SK-MEL-5 (cell line): ENCODE measurements at regions not wholly inside any gene's neighbourhood (a gene's known extent, or its start where the extent isn't known, plus 50 kb on each side); places are given as distances from the start of the nearest gene placed in this dataset.

Source experiments
- DNase-seq: peaks from one replicate; pipeline ENCODE4 v3.0.0-alpha.2; 2016; ENCODE audit warnings: low read depth, low spot score
- in situ Hi-C: cut with HindIII; loops from 2 replicates; pipeline ENCODE4 v1.10.0; 2016; ENCODE audit warnings: low sequenced_read_pairs, high pct_unique_total_duplicates, low pct_unique_long_range_greater_than_20kb

DNA sequence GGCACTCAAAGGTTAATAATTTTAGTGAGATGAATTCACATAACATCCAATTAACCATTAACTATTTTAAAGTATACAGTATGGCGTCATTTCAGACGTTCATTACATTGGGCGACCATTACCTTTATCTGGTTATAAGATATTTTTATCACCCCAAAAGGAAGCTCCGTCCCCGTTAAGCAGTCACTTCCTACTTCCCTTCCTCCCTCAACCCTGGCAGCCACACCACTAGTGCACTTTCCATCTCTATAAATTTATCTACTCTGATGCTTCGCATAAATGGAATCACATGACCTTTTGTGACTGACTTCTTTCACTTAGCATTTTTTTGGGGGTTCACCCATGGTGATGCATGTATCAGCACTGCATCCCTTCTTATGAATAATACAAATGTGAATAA, 168.3 kb upstream of the PUM3 start:
- DNase-seq, result no peak
- in situ Hi-C loops, result no loop called here

DNA sequence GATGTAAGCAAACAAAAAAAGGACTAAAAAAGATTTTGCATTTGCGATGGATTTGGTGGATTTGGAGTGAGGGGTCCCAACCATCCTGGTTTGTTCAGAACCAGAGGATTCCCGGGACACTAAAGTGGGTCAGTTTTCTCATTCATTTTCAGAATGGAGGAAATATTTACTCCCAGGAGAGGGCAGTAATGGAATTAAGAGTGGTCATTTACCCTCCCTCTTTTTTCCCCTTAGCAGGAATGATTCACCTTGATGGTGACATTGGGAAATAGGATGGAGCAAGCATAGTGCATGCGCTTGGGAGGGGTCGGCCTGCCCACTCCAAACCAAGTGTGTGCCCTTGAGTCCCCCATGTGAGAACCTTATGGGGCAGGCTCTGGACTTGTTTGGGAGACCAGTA, 164.2 kb upstream of the PUM3 start:
- in situ Hi-C loops, result no loop called here
- DNase-seq, result no peak

DNA sequence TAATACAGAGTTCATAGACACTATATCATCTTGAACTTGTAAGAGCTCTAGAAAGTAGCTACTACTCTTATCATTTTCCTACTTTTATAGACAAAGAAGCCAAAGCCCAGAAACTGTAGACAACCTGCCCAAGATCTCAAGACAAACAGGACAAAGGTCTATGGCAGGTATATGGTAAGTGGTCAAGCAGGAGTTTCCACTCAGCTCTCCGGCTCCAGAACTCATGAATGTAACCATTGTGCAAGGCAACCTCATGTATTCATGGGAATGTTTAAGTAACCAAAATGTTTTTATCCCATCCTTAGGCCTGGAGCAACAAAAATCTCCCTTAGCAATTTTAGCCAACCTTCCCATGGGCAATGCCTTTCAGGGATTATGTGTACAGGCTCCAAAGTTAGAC, 163.4 kb upstream of the PUM3 start:
- no peak for DNase-seq
- in situ Hi-C loops, result no loop called here

DNA sequence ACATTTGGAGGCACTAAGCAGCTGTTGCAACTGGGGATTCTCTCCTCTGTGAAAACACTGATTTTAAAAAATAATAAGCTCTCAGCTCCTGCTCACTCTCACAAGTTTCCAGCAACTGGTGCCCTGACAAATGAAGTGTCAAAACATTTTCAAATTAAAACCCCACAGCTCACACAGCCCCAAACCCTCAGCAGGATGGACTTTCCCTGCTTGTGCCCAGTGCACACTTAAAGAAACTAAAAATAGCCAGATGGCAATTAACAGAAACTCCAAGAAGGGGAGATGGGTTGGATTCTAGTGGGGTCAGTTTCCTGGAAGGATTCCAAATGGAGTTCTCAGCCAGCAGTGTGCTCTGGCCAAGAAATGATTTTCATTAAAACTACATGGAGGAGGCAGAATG, 163.0 kb upstream of the PUM3 start:
- in situ Hi-C loops, result no loop called here
- DNase-seq, result no peak

DNA sequence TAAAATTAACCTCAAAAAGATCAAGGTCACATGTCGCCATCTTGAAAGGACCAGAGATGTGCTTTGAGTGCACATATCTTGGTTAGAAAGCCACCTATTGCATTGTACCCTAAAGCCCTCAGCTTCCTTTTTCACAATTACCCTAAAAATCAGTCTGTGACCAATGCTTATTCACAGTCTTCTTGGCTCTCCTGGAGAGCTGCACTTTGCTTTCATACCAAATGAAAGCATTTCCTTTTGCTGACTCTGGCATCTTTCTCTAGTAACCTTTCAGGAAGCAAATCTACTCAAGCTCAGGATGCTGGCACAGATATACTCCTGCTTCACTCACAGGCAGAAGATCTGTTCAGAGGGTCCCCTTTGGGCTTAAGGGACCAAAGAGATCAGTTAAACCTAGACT, 160.7 kb upstream of the PUM3 start:
- in situ Hi-C loops, result no loop called here
- no peak for DNase-seq

DNA sequence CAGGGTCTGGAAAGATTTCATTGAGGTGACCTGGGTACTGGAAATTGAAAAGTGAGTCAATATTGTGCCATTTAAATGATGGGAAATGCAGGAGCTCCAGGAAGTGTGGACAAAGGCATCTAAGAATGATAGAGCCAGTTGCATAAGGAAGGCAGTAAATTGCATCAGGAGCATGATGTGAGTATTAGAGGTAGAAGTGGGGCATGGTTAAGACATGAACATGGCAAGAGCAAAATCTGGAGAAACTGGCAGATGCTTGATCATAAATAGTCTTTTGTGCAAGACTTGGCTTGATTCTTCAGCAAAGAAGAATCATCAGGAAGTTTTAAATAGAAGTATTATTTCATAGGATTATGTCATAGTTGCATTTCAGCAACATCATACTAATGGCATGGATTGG, 157.4 kb upstream of the PUM3 start:
- peak; percentile 6 for DNase-seq
- in situ Hi-C loops, result no loop called here

DNA sequence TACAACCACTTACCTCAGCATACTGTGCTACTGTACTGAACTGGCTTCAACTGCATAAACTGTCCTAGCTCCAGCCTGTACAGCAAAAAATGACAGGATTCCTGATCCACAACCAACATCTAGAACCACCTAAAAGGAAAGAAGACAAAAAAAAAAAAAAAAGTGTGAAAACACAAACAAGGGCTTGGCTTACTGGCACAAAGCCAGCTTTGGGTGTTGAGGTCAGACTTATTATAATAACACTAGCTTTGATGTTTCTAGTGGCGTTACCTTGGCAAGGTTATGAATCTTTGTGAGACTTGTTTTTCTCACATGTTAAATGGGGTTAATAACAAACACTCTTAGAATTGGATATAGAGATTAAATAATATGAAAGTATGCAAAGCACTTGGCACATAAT, 148.5 kb upstream of the PUM3 start:
- no peak for DNase-seq
- in situ Hi-C loops, result no loop called here

DNA sequence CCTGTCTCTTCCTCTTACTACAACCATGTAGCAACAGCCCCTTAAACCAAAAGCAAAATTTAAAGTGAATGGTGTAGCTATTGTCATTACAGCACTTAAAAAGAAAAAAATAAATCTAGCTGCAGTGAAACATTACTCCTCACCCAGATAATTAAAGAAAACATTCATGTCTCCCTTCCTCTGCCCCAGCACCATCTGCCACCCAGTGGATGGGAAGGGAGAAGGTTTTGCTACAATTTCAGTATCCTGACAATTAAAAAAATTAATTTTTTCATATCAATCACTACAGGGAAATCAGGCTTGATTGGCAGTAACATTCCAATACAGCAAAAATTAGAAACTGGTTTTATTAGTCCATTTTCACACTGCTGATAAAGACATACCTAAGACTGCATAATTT, 147.4 kb upstream of the PUM3 start:
- in situ Hi-C loops, result no loop called here
- DNase-seq, result peak; percentile 13

DNA sequence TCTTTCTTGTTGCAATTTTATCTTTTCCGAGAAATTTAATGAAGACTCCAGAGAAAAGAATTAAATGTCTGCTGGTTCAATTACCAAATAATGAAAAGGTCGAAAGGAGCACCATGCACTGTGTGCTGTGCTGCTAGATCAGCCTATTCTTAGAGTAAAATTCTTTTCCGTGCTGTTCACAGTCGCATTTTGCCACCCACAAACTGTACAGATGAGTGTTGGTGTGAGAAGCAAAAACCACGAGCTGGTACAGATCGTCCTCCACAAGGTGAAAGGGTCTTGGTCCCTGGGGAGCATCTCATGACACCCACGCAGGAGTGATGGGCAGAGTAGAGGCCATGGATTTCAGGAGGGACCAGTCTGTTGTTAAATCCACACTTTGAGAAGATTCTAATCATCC, 143.8 kb upstream of the PUM3 start:
- in situ Hi-C loops, result no loop called here
- no peak for DNase-seq

DNA sequence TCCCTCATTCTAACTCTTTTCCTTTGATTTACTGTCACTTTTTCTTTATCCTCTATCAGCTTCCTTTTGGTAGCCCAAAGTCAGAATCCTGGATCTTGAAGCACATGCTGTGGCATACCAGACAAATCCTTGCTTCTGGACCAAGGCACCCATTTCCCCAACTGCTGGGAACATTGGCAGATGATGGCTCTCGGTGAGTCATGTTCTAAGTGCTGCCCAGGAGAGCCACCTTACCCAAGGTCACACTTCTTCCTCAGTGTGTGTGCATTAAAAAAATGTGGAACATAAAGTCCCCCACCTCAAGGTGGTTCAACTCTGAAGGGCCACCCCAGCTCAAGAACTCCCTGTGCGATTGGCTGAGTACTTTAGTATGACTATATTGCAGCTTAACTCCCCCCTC, 141.4 kb upstream of the PUM3 start:
- in situ Hi-C loops, result no loop called here
- no peak for DNase-seq

DNA sequence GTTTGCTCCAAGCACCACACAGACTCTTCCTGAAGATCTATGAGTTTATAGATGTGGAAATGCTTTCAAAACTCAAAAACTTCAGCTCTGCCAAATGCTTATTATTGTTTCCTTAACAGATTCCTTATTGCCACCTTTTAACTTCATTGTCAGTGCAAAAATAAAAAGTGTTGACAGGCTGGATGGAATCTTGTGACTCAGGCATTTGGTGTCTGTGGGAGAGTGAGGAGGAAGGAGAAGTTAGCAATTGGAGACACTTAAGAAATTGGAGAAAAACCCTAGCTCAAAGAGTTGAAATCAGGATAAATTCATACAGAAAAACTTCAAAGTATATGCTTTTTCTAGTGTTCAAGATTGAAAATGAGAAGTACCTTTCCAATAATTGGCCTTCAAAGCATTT, 140.6 kb upstream of the PUM3 start:
- no peak for DNase-seq
- in situ Hi-C loops, result no loop called here

DNA sequence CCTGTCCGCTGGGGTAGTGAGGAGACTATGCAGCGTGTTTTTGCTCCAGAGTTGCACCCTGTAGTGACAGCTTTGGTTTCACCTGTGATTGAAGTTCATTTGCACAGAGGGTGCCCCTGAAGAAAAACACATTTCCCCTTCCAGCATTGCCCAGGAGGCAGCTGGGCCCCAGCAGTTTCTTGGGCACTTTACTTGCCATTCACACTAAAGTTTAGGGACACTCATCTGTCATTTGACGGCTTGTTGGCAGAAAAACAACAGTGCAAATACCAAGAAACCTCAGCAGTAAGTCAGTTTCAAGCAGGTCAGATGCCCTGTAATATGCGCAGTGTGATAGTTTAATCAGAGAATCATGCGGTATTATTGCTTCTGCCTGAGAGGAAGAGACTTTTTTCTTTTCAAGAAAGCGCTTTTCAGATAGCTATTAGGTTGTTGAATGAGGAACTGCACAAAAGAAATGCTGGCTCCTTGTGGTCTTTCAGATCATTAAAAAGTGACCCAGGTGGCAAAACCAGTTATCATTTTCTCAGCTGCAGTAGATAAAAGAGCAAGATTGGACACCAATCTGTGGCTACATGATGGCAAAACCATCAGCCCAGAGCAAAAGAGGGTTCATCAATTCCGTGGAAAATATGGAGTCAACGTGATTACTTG, 136.2 kb upstream of the PUM3 start:
- no peak for DNase-seq
- in situ Hi-C loops, result no loop called here

DNA sequence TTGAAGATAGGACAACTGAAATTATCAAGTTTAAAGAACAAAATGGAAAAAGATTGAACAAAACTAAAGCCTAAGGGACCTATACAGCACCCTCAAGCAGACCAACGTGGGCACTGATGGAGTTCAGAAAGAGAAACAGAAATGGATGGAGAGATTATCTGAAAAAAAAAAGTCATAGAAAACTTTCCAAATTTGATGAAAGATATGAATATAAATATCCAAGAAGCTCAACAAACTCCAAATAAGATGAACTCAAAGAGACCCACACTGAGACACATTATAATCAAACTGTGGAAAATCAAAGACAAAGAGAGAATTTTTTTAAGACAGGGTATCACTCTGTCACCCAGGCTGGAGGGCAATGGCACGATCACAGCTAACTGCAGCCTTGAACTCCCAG, 128.6 kb upstream of the PUM3 start:
- in situ Hi-C loops, result no loop called here
- DNase-seq, result no peak

DNA sequence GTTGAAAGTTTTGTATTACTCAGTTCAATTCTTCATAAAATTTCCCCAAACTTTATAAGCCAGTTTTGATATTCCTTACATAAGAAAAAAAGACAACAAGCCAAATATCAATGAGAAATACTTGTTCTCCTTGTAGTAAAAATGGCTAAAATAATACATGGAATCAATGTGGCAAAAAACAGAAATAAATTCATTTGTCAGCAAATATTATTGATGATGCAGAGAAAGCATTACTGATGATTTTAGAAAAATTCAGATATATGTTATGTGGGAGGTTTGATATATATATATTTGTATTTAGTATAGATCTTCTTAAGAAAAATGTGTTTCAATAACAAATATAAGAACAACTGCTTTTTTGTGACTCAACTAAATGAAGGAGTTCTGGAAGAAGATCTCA, 127.0 kb upstream of the PUM3 start:
- in situ Hi-C loops, result no loop called here

DNA sequence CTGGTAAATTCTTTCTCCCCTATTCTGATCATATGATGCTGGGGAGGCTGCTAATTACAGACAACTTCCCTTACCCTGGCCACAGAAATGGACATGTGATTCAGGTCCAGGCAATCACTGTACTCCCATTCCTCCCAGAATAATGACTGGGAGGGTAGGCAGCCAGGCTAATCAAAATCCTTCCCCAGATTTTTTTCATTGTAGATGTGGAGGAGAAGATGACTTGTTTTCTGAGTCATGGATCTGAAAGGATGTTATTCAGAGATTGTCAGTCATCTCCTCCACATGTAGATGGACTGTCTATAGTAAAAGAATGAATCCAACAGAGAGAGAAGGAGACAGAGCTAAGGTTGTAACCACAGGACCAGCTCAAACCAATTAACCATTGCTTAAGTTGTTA, 123.9 kb upstream of the PUM3 start:
- DNase-seq, result no peak
- in situ Hi-C loops, result no loop called here

More for the DNA sequence above, 127.0 kb upstream of the PUM3 start:
- no peak for DNase-seq

DNA sequence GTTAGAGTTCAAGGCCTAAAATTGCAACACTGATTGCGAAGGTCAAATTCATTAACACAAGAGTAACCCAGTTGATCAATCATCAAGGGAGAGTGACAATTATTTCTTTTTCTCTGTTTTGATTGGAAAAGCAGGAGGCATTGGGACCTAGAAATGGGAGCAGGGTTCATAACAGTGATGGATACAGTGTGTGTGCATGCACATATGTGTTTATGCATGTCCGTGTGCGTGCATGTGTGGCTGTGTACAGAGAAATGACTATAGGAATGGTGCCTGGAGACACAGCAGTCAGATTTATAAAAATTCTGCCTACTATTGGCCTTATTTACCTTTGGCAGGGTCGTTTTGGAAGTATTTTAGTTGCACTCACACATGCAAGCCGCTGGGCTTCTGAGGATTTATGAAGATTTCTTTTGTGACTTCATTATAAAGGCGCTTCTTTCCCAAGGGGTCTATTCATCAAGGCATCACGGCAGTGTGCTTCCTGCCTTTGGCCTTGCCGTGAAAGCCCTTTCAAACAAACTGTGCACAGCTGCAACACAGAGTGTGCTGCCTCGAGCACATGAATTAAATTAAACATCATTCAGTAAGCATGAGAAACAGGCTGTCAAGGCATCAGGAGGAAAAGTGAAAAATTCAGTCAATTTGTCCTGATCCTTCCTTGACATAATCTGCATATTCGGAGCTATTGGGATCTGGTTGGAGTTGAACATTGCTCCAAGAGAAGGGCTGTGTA, 122.8 kb upstream of the PUM3 start:
- DNase-seq, result peak; percentile 7
- in situ Hi-C loops, result no loop called here

DNA sequence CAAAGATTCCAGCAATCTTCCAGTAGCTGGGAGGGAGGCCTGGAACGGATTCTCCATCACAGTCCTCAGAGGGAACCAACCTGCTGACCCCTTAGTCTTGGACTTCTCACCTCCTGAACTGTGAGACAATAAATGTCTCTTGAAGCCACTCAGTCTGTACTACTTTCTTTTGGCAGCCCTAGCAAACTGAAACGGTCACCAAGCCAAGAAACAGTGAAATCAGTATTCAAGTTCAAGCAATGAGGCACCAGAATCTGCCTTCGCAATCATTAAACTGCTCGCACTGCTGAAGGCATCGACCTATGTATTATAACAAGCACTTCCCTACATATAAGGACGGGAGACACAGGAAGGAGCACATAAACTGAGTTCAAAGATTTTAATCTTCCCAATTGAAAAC, 120.6 kb upstream of the PUM3 start:
- in situ Hi-C loops, result no loop called here
- DNase-seq, result no peak

DNA sequence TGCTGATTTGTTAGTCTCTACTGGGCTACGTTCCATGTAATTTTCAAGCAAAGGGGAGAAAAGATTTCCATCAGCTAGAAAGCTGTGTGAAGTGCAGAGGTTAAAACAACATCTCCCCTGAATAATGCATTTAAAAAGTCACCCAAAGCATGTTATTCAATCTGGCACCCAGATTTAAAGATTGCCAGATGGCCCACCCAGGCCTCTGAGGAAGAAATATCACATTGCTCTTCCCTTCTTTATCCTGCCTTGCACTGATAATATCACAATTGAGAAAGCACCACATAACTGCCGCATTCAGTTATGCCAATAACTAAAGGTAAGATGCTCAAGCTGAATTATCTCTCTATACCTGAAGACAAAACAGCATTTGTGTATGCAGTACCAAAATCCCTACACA, 119.4 kb upstream of the PUM3 start:
- DNase-seq, result no peak
- in situ Hi-C loops, result no loop called here

DNA sequence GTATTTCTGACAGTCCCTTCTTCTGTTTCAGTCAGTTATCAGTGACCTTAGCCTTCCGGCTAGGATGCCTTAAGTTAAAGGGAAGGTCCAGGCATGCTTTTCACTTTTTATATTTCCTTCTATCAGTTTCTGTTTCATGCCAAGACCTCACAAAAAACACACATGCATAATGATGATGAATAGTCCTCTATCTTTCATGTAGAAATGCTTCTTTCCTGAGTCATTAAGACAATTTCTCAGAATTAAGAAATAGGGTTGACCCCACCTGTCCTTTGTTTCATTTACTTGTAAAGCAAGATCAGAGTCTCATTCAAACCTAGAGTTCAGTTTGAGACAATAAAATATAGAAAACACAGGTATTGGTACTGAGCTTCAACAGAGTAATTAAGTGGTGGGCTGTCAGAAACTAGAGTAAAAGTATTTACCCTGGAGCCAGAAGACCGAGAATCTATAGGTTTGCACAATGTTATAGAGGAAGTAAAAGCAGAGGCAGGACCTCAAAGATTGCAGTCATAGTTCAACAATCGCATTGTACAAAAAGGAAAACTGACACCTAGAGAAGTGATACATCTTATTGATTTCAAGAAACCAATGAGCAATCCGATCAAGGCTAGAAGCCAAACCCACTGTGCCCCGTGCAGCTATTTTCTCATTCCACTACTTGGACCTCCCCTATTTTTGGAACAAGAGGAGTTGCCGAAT, 118.7 kb upstream of the PUM3 start:
- DNase-seq, result no peak
- in situ Hi-C loops, result no loop called here
